T-helper 17 cell (primary cell): ENCODE measurements at regions not wholly inside any gene's neighbourhood (a gene's known extent, or its start where the extent isn't known, plus 50 kb on each side); places are given as distances from the start of the nearest gene placed in this dataset.
"Not testable (repeated sequence)": the region's sequence is repeated elsewhere in the genome, so short reads cannot be mapped to it uniquely, and the experiment has no call there.

Experiments used
- ATAC-seq: fragments of 150-1000 bp; cut with Tn5 transposase; 2 replicates; pipeline ENCODE4 v1.10.0; 2021; ENCODE audit warnings: mild to moderate bottlenecking, moderate library complexity
- DNase-seq, 3 donors: peaks; one replicate each; pipeline versions ENCODE4 v3.0.0 to v3.0.0-alpha.2; 2020 to 2021
- H3K9me3 ChIP-seq: one replicate; pipeline ENCODE4 v1.7.0; 2013; ENCODE audit warnings: low read length, mild to moderate bottlenecking; ENCODE audit not compliant: control insufficient read depth, poor library complexity, severe bottlenecking
- H3K27ac Mint-ChIP-seq: one replicate; pipeline ENCODE4 v1.8.0; 2022; ENCODE audit warnings: mild to moderate bottlenecking, moderate library complexity, mixed read lengths
- H3K27me3 Mint-ChIP-seq: one replicate; pipeline ENCODE4 v1.8.0; 2022; ENCODE audit warnings: mixed read lengths
- H3K36me3 Mint-ChIP-seq: one replicate; pipeline ENCODE4 v1.8.0; 2022; ENCODE audit warnings: low read depth, mixed read lengths
- H3K4me1 Mint-ChIP-seq: one replicate; pipeline ENCODE4 v1.8.0; 2022; ENCODE audit warnings: mild to moderate bottlenecking, mixed read lengths
- H3K4me3 Mint-ChIP-seq: one replicate; pipeline ENCODE4 v1.8.0; 2022; ENCODE audit warnings: mild to moderate bottlenecking, moderate library complexity, mixed read lengths

DNA sequence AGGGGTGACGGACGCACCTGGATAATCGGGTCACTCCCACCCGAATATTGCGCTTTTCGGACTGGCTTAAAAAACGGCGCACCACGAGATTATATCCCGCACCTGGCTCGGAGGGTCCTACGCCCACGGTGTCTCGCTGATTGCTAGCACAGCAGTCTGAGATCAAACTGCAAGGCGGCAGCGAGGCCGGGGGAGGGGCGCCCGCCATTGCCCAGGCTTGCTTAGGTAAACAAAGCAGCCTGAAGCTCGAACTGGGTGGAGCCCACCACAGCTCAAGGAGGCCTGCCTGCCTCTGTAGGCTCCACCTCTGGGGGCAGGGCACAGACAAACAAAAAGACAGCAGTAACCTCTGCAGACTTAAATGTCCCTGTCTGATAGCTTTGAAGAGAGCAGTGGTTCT is 294.9 kb upstream of the DIO3 start:
- not testable (repeated sequence) for H3K36me3 Mint-ChIP-seq, H3K4me1 Mint-ChIP-seq, ATAC-seq, DNase-seq, H3K4me3 Mint-ChIP-seq, H3K27ac Mint-ChIP-seq, H3K9me3 ChIP-seq
- peaks cover 11% of the 10 kb centered on the region for H3K27me3 Mint-ChIP-seq

GRCh38 chr14:101273091-101273490 is 288.2 kb upstream of the DIO3 start:
- no peak overlapping the region for H3K4me3 Mint-ChIP-seq
- H3K36me3 Mint-ChIP-seq, result peaks cover 2% of the 10 kb centered on the region
- H3K27ac Mint-ChIP-seq, result no peak overlapping the region
- H3K9me3 ChIP-seq, result no peaks in the 10 kb centered on the region
- H3K27me3 Mint-ChIP-seq, result peaks cover 24% of the 10 kb centered on the region
- DNase-seq (no peak), ATAC-seq (no peak)
- no peaks in the 10 kb centered on the region for H3K4me1 Mint-ChIP-seq

GRCh38 chr14:101276309-101277091 is 284.8 kb upstream of the DIO3 start:
- Mint-ChIP-seq H3K36me3 (peaks cover 4% of the 10 kb centered on the region), H3K4me3 (no peak overlapping the region), H3K4me1 (no peaks in the 10 kb centered on the region), H3K27ac (no peak overlapping the region), H3K27me3 (peaks cover 29% of the 10 kb centered on the region)
- ATAC-seq (no peak), DNase-seq (no peak)
- H3K9me3 ChIP-seq, result no peaks in the 10 kb centered on the region

GRCh38 chr14:101282418-101282817 is 278.9 kb upstream of the DIO3 start:
- DNase-seq, result no peak
- Mint-ChIP-seq H3K27ac (no peak overlapping the region), H3K4me3 (no peak overlapping the region), H3K36me3 (peaks cover 5% of the 10 kb centered on the region), H3K27me3 (peaks cover 23% of the 10 kb centered on the region), H3K4me1 (no peaks in the 10 kb centered on the region)
- no peak for ATAC-seq
- H3K9me3 ChIP-seq, result no peaks in the 10 kb centered on the region

DNA sequence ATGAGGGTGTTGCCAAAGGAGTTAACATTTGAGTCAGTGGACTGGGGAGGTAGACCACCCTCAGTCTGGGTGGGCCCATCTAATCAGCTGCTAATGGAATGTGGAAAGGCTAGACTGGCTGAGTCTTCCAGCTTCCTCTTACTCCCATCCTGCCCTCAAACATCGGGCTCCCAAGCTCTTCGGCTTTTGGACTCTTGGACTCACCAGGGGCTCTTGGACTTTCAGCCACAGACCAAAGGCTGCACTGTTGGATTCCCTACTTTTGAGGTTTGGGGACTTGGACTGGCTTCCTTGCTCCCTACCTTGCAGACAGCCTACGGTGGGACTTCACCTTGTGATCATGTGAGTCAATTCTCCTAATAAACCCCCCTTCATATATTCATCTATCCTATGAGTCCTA is 276.6 kb upstream of the DIO3 start:
- no peak overlapping the region for H3K27ac Mint-ChIP-seq
- ATAC-seq, result no peak

DNA sequence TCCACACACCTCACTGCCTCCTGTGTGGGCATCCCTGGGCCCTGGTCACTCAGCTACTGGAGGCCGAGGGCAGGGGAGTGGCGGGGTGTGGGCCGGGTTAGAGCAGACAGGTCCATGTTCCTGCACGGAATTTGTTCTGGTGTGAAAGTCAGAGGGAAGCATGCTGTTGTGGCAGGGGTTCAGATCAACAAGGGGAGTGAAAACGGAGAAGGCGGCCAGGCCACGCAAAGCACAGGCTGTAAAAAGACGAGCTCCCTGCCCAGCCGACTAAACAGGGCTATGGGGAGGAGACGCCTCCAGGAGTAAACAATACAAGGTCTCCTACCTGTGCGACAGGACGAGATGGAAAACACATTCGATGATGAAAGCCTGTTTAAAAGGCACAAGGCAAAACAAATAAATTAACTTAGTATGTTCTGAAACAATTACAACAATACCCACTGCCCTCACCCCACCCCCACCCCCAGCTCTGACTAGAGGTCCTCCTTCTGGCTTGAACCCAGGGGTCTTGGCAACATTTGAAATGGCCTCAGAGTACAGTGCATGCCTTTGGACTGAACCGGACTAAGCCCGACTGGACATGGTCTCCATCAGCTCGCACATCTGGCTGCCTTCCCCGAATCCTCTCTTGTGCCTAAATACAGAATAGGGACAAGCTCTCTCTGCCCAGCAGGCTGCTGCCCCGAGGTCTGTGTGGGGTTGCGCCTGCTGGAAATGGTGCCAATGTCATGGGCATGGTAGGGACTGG is 274.9 kb upstream of the DIO3 start:
- H3K27me3 Mint-ChIP-seq, result peaks cover 57% of the 10 kb centered on the region
- ATAC-seq (no peak), DNase-seq (no peak)
- peaks cover 3% of the 10 kb centered on the region for H3K36me3 Mint-ChIP-seq
- no peaks in the 10 kb centered on the region for H3K9me3 ChIP-seq
- H3K4me1 Mint-ChIP-seq, result no peaks in the 10 kb centered on the region
- H3K27ac Mint-ChIP-seq, result no peak overlapping the region
- no peak overlapping the region for H3K4me3 Mint-ChIP-seq

More for the DNA sequence above, 276.6 kb upstream of the DIO3 start:
- Mint-ChIP-seq H3K27me3 (peaks cover 45% of the 10 kb centered on the region), H3K4me1 (no peaks in the 10 kb centered on the region), H3K36me3 (peaks cover 3% of the 10 kb centered on the region), H3K4me3 (no peak overlapping the region)
- H3K9me3 ChIP-seq, result no peaks in the 10 kb centered on the region
- DNase-seq, result no peak

GRCh38 chr14:101288436-101289229 is 272.7 kb upstream of the DIO3 start:
- H3K27me3 Mint-ChIP-seq, result peaks cover 68% of the 10 kb centered on the region
- no peaks in the 10 kb centered on the region for H3K9me3 ChIP-seq
- DNase-seq (no peak), ATAC-seq (no peak)
- no peak overlapping the region for H3K4me3 Mint-ChIP-seq
- H3K27ac Mint-ChIP-seq, result no peak overlapping the region
- peaks cover 3% of the 10 kb centered on the region for H3K36me3 Mint-ChIP-seq
- H3K4me1 Mint-ChIP-seq, result no peaks in the 10 kb centered on the region

GRCh38 chr14:101289230-101289690 is 272.0 kb upstream of the DIO3 start:
- no peak overlapping the region for H3K4me3 Mint-ChIP-seq
- H3K27me3 Mint-ChIP-seq, result peaks cover 74% of the 10 kb centered on the region

GRCh38 chr14:101289911-101290310 is 271.4 kb upstream of the DIO3 start:
- Mint-ChIP-seq H3K36me3 (peaks cover 3% of the 10 kb centered on the region), H3K4me1 (no peaks in the 10 kb centered on the region), H3K27ac (no peak overlapping the region), H3K4me3 (no peak overlapping the region), H3K27me3 (peaks cover 75% of the 10 kb centered on the region)
- no peak for ATAC-seq
- DNase-seq, result no peak
- no peaks in the 10 kb centered on the region for H3K9me3 ChIP-seq

More at GRCh38 chr14:101289230-101289690, 272.0 kb upstream of the DIO3 start:
- H3K9me3 ChIP-seq, result no peaks in the 10 kb centered on the region
- DNase-seq (no peak), ATAC-seq (no peak)
- no peaks in the 10 kb centered on the region for H3K4me1 Mint-ChIP-seq
- H3K27ac Mint-ChIP-seq, result no peak overlapping the region
- peaks cover 3% of the 10 kb centered on the region for H3K36me3 Mint-ChIP-seq

DNA sequence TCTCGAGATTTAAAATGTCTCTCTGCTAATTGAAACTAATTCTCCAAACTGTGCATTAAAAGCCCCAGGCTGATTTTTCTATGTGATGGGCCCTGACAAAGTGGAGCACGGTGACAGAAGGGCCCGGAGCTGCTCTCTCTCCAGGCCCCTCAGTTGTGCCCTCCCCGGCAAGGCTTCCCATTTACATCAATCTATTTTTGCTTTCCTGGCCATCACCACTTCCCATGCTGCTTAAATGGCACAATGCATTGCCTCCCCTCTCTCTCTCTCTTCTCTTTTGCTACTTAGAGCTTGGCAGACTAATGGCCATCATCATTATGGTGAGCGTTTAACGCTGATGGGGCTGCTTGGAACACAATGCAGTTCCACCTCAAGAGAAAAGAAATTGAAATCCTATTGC is 270.7 kb upstream of the DIO3 start:
- no peaks in the 10 kb centered on the region for H3K9me3 ChIP-seq
- Mint-ChIP-seq H3K4me1 (no peaks in the 10 kb centered on the region), H3K27ac (no peak overlapping the region), H3K27me3 (peaks cover 70% of the 10 kb centered on the region), H3K36me3 (no peaks in the 10 kb centered on the region), H3K4me3 (no peak overlapping the region)
- DNase-seq (no peak), ATAC-seq (no peak)

GRCh38 chr14:101291390-101291789 is 269.9 kb upstream of the DIO3 start:
- Mint-ChIP-seq H3K36me3 (no peaks in the 10 kb centered on the region), H3K27ac (no peak overlapping the region), H3K4me1 (no peaks in the 10 kb centered on the region), H3K27me3 (peaks cover 67% of the 10 kb centered on the region), H3K4me3 (no peak overlapping the region)
- ATAC-seq (no peak), DNase-seq (no peak)
- H3K9me3 ChIP-seq, result no peaks in the 10 kb centered on the region

- Mint-ChIP-seq H3K4me1 (no peaks in the 10 kb centered on the region), H3K27ac (no peak overlapping the region), H3K4me3 (no peak overlapping the region), H3K36me3 (no peaks in the 10 kb centered on the region), H3K27me3 (peaks cover 63% of the 10 kb centered on the region)
- DNase-seq, result no peak
- H3K9me3 ChIP-seq, result peaks cover 3% of the 10 kb centered on the region
- ATAC-seq, result no peak
These were observed 268.8 kb upstream of the DIO3 start for GRCh38 chr14:101292448-101292847.

DNA sequence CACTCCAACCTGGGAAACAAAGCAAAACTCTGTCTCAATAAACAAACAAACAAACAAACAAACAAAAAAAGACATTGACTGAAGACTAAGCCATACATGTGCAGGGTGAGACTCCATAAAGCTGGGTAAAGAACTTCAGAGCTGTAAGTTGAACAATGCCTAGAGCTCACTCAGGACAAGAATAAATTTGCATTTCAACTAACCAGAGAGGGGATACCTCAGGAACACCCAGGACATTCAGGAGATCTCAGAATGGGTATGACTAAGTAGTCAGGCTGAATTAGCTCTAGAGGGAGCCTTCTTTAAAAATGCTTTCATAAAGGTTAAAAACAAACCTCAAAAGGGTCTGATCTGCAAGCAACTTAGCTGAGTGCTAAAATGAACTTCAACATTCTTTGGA is 267.7 kb upstream of the DIO3 start:
- Mint-ChIP-seq H3K4me1 (no peaks in the 10 kb centered on the region), H3K4me3 (no peak overlapping the region), H3K27me3 (peaks cover 56% of the 10 kb centered on the region), H3K36me3 (no peaks in the 10 kb centered on the region), H3K27ac (no peak overlapping the region)
- H3K9me3 ChIP-seq, result peaks cover 3% of the 10 kb centered on the region
- no peak for DNase-seq
- no peak for ATAC-seq
